IMR-90 (cell line): ENCODE measurements at regions not wholly inside any gene's neighbourhood (a gene's known extent, or its start where the extent isn't known, plus 50 kb on each side); places are given as distances from the start of the nearest gene placed in this dataset.

Experiments used
- ATAC-seq: fragments of 200-7000 bp; cut with Tn5 transposase; 2 replicates; pipeline ENCODE4 v1.9.1; 2020; ENCODE audit warnings: low read depth, mild to moderate bottlenecking, moderate library complexity
- BruUV-seq: library from RNA; stranded (reverse); fragments of 400-500 nt; replicated peaks from 2 replicates; lab custom pipeline; 2021; lab: Mats Ljungman, UMichigan
- CTCF ChIA-PET: fragments of 300-600 bp; formaldehyde crosslinking; extraction: SDS; loops from one replicate; lab custom pipeline; 2021; ENCODE audit warnings: antibody characterized with exemption; lab: Yijun Ruan, JAX
- POLR2A ChIA-PET: fragments of 300-600 bp; sonication (Branson Sonifier 250); formaldehyde crosslinking; loops from one replicate; lab custom pipeline; 2022; ENCODE audit warnings: antibody characterized with exemption; ENCODE audit not compliant: unreplicated experiment; lab: Charles Lee
- DNase-seq: peaks from one replicate; pipeline ENCODE4 v3.0.0; 2013
- H2AFZ ChIP-seq: replicated peaks from 2 replicates; pipeline ENCODE3; 2013; ENCODE audit warnings: low read length, mild to moderate bottlenecking; ENCODE audit not compliant: poor library complexity
- H2AK5ac ChIP-seq: 2 replicates; pipeline ENCODE4 v1.6.1; 2013; ENCODE audit warnings: low read depth, low read length, inconsistent platforms
- H2AK9ac ChIP-seq: replicated peaks from 2 replicates; pipeline ENCODE3; 2013; ENCODE audit warnings: mild to moderate bottlenecking, low read depth, low read length, moderate library complexity; ENCODE audit not compliant: poor library complexity
- H2BK120ac ChIP-seq: 2 replicates; pipeline ENCODE4 v1.6.1; 2013; ENCODE audit warnings: low read depth, low read length, inconsistent platforms
- H2BK15ac ChIP-seq: 3 replicates; pipeline ENCODE4 v1.6.1; 2013; ENCODE audit warnings: low read depth, low read length, inconsistent platforms
- H2BK20ac ChIP-seq: 2 replicates; pipeline ENCODE4 v1.6.1; 2013; ENCODE audit warnings: low read depth, mild to moderate bottlenecking, inconsistent platforms, low read length, moderate library complexity
- H2BK5ac ChIP-seq: 2 replicates; pipeline ENCODE4 v1.6.1; 2013; ENCODE audit warnings: mild to moderate bottlenecking, low read depth, low read length, inconsistent platforms; ENCODE audit not compliant: poor library complexity, severe bottlenecking
- H3K14ac ChIP-seq: replicated peaks from 2 replicates; pipeline ENCODE4 v1.6.1; 2013; ENCODE audit warnings: low read depth, low read length, inconsistent platforms
- H3K18ac ChIP-seq: 2 replicates; pipeline ENCODE4 v1.6.1; 2013; ENCODE audit warnings: low read depth, low read length, control low read depth
- H3K23ac ChIP-seq: 2 replicates; pipeline ENCODE4 v1.6.1; 2013; ENCODE audit warnings: low read depth, low read length, inconsistent platforms
- H3K27ac ChIP-seq: 2 replicates; pipeline ENCODE4 v1.5.1; 2013; ENCODE audit warnings: mild to moderate bottlenecking, control low read depth, low read length; ENCODE audit not compliant: insufficient read depth
- H3K27me3 ChIP-seq: 2 replicates; pipeline ENCODE4 v1.6.1; 2013; ENCODE audit warnings: low read length; ENCODE audit not compliant: control insufficient read depth, insufficient read depth
- H3K36me3 ChIP-seq: 2 replicates; pipeline ENCODE4 v1.6.1; 2013; ENCODE audit warnings: low read length, mixed read lengths; ENCODE audit not compliant: control insufficient read depth, insufficient read depth
- H3K4ac ChIP-seq: 2 replicates; pipeline ENCODE4 v1.6.1; 2013; ENCODE audit warnings: low read depth, low read length, inconsistent platforms
- H3K4me1 ChIP-seq: 2 replicates; pipeline ENCODE4 v1.6.1; 2013; ENCODE audit warnings: low read length, mixed read lengths; ENCODE audit not compliant: control insufficient read depth, insufficient read depth
- H3K4me2 ChIP-seq: 2 replicates; pipeline ENCODE4 v1.6.1; 2013; ENCODE audit warnings: low read depth, mild to moderate bottlenecking, control low read depth, low read length, moderate library complexity
- H3K4me3 ChIP-seq: 2 replicates; pipeline ENCODE4 v1.5.1; 2013; ENCODE audit warnings: low read depth, mild to moderate bottlenecking, control low read depth, low read length, moderate library complexity; ENCODE audit not compliant: insufficient read depth
- H3K56ac ChIP-seq: 2 replicates; pipeline ENCODE4 v1.6.1; 2013; ENCODE audit warnings: low read length, inconsistent platforms; ENCODE audit not compliant: insufficient read depth; ENCODE audit errors: extremely low read depth
- H3K79me1 ChIP-seq, 2 experiments: 2 replicates each; pipeline ENCODE4 v1.6.1; 2013; ENCODE audit warnings: low read length in 2 of 2, inconsistent platforms in 1 of 2, low read depth in 1 of 2
- H3K9ac ChIP-seq: 2 replicates; pipeline ENCODE4 v1.6.1; 2013; ENCODE audit warnings: low read depth, low read length, control low read depth
- H3K9me1 ChIP-seq: 2 replicates; pipeline ENCODE4 v1.6.1; 2013; ENCODE audit warnings: low read length, inconsistent platforms; ENCODE audit not compliant: insufficient read depth
- H3K9me3 ChIP-seq: 2 replicates; pipeline ENCODE4 v1.6.1; 2013; ENCODE audit warnings: low read length; ENCODE audit not compliant: control insufficient read depth, insufficient read depth
- H4K20me1 ChIP-seq: 2 replicates; pipeline ENCODE4 v1.6.1; 2013; ENCODE audit warnings: low read length, inconsistent platforms; ENCODE audit not compliant: insufficient read depth
- H4K5ac ChIP-seq: 2 replicates; pipeline ENCODE4 v1.6.1; 2013; ENCODE audit warnings: mild to moderate bottlenecking, low read depth, low read length, control low read depth
- H4K8ac ChIP-seq, 2 experiments: 2 replicates each; pipeline ENCODE4 v1.6.1; 2013; ENCODE audit warnings: low read depth in 2 of 2, low read length in 2 of 2, control low read depth in 1 of 2, inconsistent platforms in 1 of 2
- H4K91ac ChIP-seq: 2 replicates; pipeline ENCODE4 v1.6.1; 2013; ENCODE audit warnings: low read depth, low read length, inconsistent platforms; ENCODE audit not compliant: insufficient read depth
- CEBPB ChIP-seq: IDR thresholded peaks from 2 replicates; pipeline ENCODE4 v1.6.1; 2012; ENCODE audit warnings: low read depth, low read length, improper control_type of control experiment
- CHD1 ChIP-seq: IDR thresholded peaks from 2 replicates; pipeline ENCODE4 v1.6.1; 2012; ENCODE audit warnings: low read depth, low read length, improper control_type of control experiment
- ELK1 ChIP-seq: fragments of 150-350 bp; IDR thresholded peaks from 2 replicates; pipeline ENCODE4 v1.6.1; 2016; ENCODE audit warnings: low read depth, mild to moderate bottlenecking, low read length, moderate library complexity, borderline replicate concordance
- FOS ChIP-seq: fragments of 150-350 bp; IDR thresholded peaks from 2 replicates; pipeline ENCODE4 v1.6.1; 2016; ENCODE audit warnings: low read depth, low read length
- MAFK ChIP-seq: IDR thresholded peaks from 2 replicates; pipeline ENCODE4 v1.6.1; 2012; ENCODE audit warnings: low read depth, low read length, improper control_type of control experiment
- MAZ ChIP-seq: IDR thresholded peaks from 2 replicates; pipeline ENCODE4 v1.6.1; 2012; ENCODE audit warnings: low read depth, mild to moderate bottlenecking, low read length, improper control_type of control experiment, moderate library complexity, borderline replicate concordance
- NFE2L2 ChIP-seq: fragments of 150-350 bp; IDR thresholded peaks from 2 replicates; pipeline ENCODE4 v1.6.1; 2016; ENCODE audit warnings: low read depth, mild to moderate bottlenecking, low read length
- POLR2A ChIP-seq: IDR thresholded peaks from 2 replicates; pipeline ENCODE4 v1.6.1; 2012; ENCODE audit warnings: mild to moderate bottlenecking, low read depth, low read length
- RAD21 ChIP-seq: IDR thresholded peaks from 2 replicates; pipeline ENCODE4 v1.6.1; 2012; ENCODE audit warnings: low read length, improper control_type of control experiment
- RCOR1 ChIP-seq: IDR thresholded peaks from 2 replicates; pipeline ENCODE4 v1.6.1; 2012; ENCODE audit warnings: mild to moderate bottlenecking, low read length, improper control_type of control experiment; ENCODE audit not compliant: insufficient replicate concordance
- RFX5 ChIP-seq: IDR thresholded peaks from 2 replicates; pipeline ENCODE4 v1.8.0; 2012; ENCODE audit warnings: low read depth, mild to moderate bottlenecking, low read length, moderate library complexity
- SMC3 ChIP-seq: fragments of 150-350 bp; IDR thresholded peaks from 2 replicates; pipeline ENCODE4 v1.6.1; 2016; ENCODE audit warnings: low read depth, mild to moderate bottlenecking, antibody characterized with exemption, low read length, moderate library complexity
- WGBS, 2 experiments: methylation state at CpG; one replicate each; pipeline versions ENCODE4 v1.1.5 to v1.1.7; 2013; ENCODE audit warnings: missing lambda C conversion rate in 2 of 2; ENCODE audit not compliant: insufficient read length in 1 of 2; ENCODE audit errors: extremely low coverage in 2 of 2; 5-methylcytosine and 5-hydroxymethylcytosine counted together
- dilution Hi-C: fragments of 300-500 bp; cut with HindIII; formaldehyde crosslinking; loops from one replicate; pipeline ENCODE4 v1.14.3; 2018; ENCODE audit warnings: low sequenced_read_pairs; ENCODE audit not compliant: unreplicated experiment
- in situ Hi-C: fragments of 300-500 bp; cut with MboI; formaldehyde crosslinking; loops from 3 replicates; pipeline ENCODE4 v1.14.3; 2019; ENCODE audit warnings: low sequenced_read_pairs, inconsistent platforms, mixed read lengths
- intact Hi-C: fragments of 100-400 bp; cut with micrococcal nuclease; formaldehyde crosslinking; loops from 2 replicates; pipeline ENCODE4 v1.10.0; 2022

GRCh38 chr5:38714703-38715355 is 131.0 kb upstream of the OSMR start:
- Histone ChIP-seq H2AFZ (no peak overlapping the region), H3K4ac (no peak overlapping the region), H2BK5ac (no peak overlapping the region), H3K14ac (no peak overlapping the region), H4K91ac (no peak overlapping the region), H3K18ac (no peak overlapping the region), H2BK120ac (no peak overlapping the region), H3K79me1 (no peaks in the 10 kb centered on the region), H3K27ac (no peak overlapping the region), H2BK20ac (no peak overlapping the region), H2AK9ac (no peak overlapping the region), H3K9me3 (no peaks in the 10 kb centered on the region), H3K27me3 (peaks cover 1% of the 10 kb centered on the region; the same call in 1 of the 2 replicates), H3K4me2 (no peak overlapping the region), H4K20me1 (no peaks in the 10 kb centered on the region), H3K4me1 (peaks cover 6% of the 10 kb centered on the region), H3K23ac (no peak overlapping the region), H3K9ac (no peak overlapping the region), H2AK5ac (no peak overlapping the region), H3K9me1 (no peaks in the 10 kb centered on the region), H2BK15ac (no peak overlapping the region), H3K36me3 (no peaks in the 10 kb centered on the region), H3K4me3 (no peak overlapping the region), H3K56ac (no peak overlapping the region), H4K8ac (no peak overlapping the region), H4K5ac (no peak overlapping the region)
- in situ Hi-C loops: no loop called here
- ATAC-seq (no peak), DNase-seq (no peak)
- no CpG with 5 or more reads among the region's 1 CpG for WGBS, 2 experiments
- no peak for TF ChIP-seq NFE2L2
- no peak for TF ChIP-seq MAFK
- no peak for TF ChIP-seq MAZ
- TF ChIP-seq CEBPB: no peak
- no peak for TF ChIP-seq CHD1
- TF ChIP-seq RCOR1: no peak
- TF ChIP-seq SMC3: no peak
- no peak for TF ChIP-seq ELK1
- TF ChIP-seq FOS: no peak
- no peak for TF ChIP-seq POLR2A
- no peak for TF ChIP-seq RAD21
- no peak for TF ChIP-seq RFX5
- CTCF ChIA-PET: no interaction called here
- dilution Hi-C loops: no loop called here
- intact Hi-C loops: no loop called here
- BruUV-seq: no TSS peak
- POLR2A ChIA-PET: no interaction called here
